ENCODE measurements at regions not wholly inside any gene's neighbourhood (a gene's known extent, or its start where the extent isn't known, plus 50 kb on each side); places are given as distances from the start of the nearest gene placed in this dataset.

DNA sequence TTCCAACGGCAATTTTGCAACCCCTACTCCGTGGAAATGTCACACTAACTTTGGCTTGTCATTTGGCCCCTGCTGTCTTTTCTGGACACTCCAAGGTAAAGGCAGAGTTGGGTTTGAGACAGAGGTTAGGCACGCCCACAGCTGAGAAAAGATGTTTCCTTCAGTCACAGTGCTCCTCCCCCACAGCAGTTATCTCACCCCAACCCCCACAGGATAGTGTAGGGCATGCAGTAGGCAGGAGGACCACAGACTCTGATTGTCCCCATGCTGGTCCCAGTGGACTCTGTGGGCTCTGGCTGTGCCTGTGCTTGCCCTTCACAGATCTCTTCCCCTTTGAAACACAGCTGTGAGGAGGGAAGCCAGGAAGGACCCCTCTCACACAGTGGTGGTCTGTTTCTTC, 124.0 kb upstream of the CARMIL1 start:
- TF ChIP-seq, protein P1, sequence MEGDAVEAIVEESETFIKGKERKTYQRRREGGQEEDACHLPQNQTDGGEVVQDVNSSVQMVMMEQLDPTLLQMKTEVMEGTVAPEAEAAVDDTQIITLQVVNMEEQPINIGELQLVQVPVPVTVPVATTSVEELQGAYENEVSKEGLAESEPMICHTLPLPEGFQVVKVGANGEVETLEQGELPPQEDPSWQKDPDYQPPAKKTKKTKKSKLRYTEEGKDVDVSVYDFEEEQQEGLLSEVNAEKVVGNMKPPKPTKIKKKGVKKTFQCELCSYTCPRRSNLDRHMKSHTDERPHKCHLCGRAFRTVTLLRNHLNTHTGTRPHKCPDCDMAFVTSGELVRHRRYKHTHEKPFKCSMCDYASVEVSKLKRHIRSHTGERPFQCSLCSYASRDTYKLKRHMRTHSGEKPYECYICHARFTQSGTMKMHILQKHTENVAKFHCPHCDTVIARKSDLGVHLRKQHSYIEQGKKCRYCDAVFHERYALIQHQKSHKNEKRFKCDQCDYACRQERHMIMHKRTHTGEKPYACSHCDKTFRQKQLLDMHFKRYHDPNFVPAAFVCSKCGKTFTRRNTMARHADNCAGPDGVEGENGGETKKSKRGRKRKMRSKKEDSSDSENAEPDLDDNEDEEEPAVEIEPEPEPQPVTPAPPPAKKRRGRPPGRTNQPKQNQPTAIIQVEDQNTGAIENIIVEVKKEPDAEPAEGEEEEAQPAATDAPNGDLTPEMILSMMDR (conservative IDR thresholded peaks at IDR 0.05 in 1 of 2, IDR thresholded peaks at IDR 0.05 in 1 of 2; ENCODE audit: extremely low read depth in 1 of 2, insufficient read depth in 1 of 2, low read depth in 1 of 2, low read length in 2 of 2): no peak
- TF ChIP-seq EZH2 (IDR thresholded peaks at IDR 0.05; ENCODE audit: borderline replicate concordance, low read length): no peak
